ENCODE measurements at regions not wholly inside any gene's neighbourhood (a gene's known extent, or its start where the extent isn't known, plus 50 kb on each side); places are given as distances from the start of the nearest gene placed in this dataset.
"Not testable (repeated sequence)": the region's sequence is repeated elsewhere in the genome, so short reads cannot be mapped to it uniquely, and the experiment has no call there.

- not testable (repeated sequence) for DNase-seq
Measured at GRCh38 chr18:22828583-22828982, 104.5 kb upstream of the RBBP8 start.

DNA sequence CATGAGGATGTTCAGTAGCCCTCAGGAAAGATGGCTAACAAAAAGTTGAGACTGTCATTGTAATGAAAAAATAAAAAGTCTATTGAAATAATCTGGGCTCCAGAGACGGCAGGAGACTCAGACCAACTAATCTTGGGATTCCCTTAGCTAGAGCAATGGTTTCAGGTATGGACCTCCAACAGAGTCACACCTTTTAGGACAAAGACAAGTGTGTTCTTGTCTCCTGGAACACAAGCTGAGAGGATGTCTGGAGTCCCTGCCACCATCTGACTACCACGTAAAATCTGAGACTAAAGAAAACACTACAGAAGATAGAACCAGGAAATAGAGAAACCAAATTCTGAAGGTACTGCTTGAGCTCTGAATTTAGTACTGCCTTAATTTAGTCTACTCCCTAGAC is 103.3 kb upstream of the RBBP8 start:
- DNase-seq: no peak

DNA sequence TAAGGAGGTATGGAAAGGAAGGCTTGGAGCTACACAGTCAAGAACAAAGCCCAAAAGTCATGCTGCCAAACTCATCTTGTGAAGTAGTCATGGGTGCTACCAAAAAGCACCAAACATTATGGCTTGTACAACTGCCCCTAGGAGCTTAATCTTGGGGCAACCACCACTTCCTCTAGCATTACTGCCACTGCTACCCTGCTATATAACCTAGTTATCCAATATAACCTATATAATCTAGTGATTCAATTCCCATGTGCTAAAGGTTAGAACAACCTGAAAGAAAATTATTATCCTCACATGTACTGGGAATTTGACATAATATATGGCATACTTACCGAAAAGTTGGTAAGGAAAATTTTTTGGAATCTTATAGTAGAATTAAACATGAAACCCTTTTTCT is 102.6 kb upstream of the RBBP8 start:
- no peak for DNase-seq

GRCh38 chr18:22831441-22831904 is 101.7 kb upstream of the RBBP8 start:
- no peak for DNase-seq

- DNase-seq: no peak
Measured at GRCh38 chr18:22836932-22837331, 96.2 kb upstream of the RBBP8 start.

GRCh38 chr18:22838221-22838620 is 94.9 kb upstream of the RBBP8 start:
- no peak for DNase-seq

DNA sequence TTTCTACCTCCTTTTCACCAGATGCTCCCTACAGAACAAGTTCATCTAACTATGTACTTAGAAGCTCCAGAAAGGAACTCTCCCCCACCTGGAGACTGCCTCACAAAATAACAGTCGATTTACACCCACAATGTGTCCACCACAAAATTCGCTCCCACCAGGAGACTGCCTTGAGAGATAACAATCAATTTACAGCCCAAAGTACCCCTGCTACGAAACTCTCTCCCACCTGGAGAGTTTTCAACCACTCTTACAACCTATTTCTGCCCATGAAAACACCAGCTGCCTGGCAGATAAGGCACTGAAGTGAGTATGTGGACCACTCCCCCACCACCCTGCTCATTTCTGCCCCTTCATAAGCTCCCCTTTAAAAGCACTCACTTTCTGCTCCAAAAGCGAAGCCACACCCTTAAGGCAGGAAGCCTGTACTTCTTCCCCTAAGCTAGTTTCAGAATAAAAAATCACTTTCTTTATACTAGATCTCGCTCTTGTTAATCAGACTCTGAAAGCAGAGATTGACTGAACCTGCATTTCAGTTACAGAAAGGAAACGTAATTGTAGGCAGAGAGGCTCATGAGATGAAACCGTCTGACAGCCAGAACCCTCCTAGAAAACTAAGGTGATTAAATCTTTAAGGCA is 94.4 kb upstream of the RBBP8 start:
- no peak for DNase-seq

GRCh38 chr18:22839340-22839821 is 93.7 kb upstream of the RBBP8 start:
- DNase-seq: no peak

GRCh38 chr18:22840606-22841144 is 92.5 kb upstream of the RBBP8 start:
- DNase-seq: no peak

- DNase-seq: no peak
Measured at GRCh38 chr18:22841840-22842239, 91.3 kb upstream of the RBBP8 start.

DNA sequence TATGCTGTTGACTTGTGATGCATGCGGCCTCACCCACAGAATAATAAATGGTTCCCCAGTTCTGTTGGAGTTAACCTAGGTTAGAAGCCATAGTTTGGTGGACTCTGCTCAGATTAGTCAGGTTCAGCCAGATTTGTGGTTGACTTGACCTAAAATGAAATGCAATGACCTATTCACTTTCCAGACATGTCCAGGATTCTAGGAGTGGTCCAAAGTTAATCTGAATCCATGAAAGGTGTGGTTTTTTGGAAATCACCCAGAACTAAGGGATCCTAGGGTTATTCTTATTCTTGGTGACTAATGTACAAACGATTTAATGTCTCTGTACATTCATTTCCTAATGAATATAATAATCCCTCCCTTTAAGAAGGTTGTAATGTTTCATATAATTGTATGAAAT is 88.9 kb upstream of the RBBP8 start:
- no peak for DNase-seq

GRCh38 chr18:22844628-22845027 is 88.5 kb upstream of the RBBP8 start:
- no peak for DNase-seq

DNA sequence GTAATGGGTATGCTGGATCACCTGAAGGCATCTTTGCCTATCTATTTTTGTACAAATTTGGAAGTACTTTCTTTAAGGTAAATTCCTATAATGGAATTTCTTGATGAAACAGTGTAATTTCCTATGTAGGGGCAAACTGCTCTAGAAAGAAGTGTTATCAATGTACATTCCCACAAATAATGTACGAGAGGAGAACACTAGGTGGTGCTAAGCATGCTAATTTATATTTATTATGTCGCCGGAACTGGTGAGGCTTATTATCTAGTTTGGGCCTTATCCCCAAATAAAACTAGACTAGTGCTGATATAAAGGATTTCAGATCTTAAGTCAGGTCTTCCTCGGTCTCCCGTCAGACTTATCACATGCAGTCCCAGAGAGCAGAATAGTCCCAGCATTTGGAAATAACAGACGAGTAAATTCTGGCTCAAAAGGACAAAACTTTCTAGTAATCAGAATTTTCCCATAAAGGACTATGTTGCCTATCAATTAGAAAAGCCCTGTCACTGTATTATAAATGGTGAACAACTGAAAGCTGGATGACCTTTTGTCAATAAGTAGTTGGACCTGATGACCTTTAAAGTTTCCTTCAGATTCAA is 86.9 kb upstream of the RBBP8 start:
- peak; percentile 32 for DNase-seq

- no peak for DNase-seq
Measured at GRCh38 chr18:22846697-22847096, 86.4 kb upstream of the RBBP8 start.

- no peak for DNase-seq
Measured at GRCh38 chr18:22847392-22847791, 85.7 kb upstream of the RBBP8 start.

DNA sequence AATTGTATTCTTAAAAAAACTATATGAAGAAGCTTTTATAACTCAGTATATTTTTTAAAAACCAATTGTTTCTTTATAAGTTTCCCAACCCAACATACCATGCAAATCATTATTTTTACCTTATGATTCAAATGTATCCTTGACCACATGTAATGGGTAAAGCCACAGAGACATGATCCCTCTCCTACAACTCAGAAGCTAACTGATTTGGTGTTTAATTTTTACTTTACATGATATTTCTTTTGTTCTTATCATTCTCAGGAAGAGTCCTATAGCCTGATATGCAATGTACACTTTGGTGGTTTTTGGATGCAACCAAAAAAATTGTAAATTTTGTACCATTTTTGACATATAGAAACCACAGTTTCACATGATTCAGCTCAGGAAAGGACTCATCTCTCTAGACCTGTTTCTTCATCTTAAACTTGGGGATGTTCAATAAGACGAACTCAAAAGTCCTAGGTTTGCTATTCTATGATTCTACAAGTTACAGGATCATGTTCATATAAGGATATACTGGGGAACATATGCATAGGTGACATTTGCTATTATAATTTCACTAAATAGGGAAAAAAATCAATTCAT is 85.2 kb upstream of the RBBP8 start:
- no peak for DNase-seq

DNA sequence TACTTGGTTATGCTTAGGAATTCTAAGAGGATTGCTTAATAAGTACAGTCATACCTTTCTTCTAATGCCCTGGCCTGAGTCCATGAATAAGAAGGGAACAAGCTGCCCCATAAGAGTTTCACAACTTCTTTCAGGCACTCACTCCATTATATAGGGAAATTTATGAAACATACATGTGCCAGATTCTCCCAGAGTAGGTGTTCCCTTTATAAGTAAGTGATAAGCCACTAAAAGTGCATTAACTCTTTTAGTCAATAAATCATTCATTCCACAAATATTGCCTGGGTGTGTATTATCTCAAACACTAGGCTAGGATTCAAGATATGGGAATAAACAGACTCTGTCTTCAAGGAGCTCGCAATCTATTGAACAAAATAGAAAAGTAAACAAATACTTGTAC is 84.5 kb upstream of the RBBP8 start:
- no peak for DNase-seq

- DNase-seq: no peak
Measured at GRCh38 chr18:22856870-22857269, 76.3 kb upstream of the RBBP8 start.

DNA sequence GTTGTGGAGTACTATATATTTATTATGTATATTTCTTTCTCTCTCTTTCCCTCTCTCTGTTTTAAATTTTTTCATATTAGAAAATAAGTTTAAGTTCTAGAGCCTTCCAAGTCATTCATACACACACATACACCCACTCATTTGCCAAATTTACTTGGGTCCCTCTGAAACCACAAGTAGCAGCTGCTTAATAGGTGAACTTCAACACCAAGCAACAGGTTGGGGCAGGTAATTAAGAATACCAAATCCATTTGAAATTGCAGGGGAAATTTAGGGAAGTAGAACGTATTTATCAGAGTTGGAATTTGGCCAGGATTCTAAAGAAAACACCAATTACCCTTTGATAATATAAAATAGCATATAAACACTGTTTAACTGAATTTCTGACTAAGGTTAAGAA is 75.0 kb upstream of the RBBP8 start:
- no peak for DNase-seq

DNA sequence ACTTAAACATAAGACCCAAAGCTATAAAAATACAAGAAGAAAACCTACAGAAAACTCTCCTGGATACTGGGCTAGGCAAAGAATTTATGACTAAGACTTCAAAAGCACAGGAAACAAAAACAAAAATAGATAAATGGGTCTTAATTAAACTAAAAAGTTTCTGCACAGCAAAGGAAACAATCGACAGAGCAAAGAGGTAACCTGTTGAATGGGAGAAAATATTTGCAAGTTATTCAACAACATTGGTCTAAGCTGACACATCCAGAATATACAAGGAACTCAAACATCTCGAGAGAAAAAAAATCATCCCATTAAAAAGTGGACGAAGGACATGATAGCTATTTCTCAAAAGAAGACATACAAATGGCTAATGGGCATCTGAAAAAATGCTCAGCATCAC is 72.3 kb upstream of the RBBP8 start:
- no peak for DNase-seq

DNA sequence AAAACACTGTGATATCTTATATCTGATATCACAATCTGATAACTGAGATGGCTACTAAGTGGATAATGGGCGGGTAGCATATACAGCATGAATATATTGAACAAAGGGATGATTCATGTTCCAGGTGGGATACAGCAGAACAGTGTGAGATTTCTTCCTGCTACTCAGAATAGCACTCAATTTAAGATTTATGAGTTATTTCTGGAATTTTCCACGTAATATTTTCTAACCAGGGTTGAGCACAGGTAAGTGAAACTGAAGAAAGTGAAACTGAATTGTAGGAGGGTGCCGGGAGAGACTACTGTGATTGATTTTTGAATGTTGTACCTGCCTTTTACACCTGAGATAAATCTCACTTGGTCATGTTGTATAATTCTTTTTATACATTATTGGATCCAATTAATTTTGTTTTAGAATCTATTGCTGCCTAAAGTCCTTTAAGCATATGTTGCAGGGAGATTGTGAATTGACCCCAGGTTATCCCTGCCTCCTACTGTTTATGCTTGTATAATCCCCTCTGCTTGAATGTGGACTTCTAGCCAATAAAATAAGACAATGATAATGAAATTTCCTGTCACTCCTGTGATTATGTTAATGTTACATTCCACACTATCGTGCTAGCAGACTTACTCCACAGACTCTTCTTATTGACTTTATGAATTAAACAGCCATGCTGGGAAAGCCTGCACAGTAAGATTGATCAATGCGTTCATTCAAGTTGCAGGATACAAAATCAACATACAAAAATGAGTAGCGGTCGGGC is 67.6 kb upstream of the RBBP8 start:
- DNase-seq: no peak

DNA sequence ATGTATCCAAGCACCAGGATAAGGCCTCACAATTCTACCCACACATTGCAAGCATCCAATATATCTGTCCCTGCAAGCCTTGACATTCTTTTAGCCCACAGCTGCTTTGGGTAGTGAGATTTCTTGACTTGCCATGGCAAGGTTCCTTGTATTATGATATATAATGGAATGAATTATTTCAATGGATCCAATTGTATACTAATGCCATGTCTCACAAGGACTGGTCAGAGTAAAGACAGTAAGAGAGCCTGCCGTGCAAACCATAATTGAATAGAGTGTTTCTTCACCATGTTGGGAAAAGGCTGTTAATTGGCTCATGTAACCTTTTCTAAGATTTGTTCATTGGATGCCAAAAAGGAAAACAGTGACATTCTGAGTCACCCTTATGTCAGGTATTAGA is 64.3 kb upstream of the RBBP8 start:
- no peak for DNase-seq

DNA sequence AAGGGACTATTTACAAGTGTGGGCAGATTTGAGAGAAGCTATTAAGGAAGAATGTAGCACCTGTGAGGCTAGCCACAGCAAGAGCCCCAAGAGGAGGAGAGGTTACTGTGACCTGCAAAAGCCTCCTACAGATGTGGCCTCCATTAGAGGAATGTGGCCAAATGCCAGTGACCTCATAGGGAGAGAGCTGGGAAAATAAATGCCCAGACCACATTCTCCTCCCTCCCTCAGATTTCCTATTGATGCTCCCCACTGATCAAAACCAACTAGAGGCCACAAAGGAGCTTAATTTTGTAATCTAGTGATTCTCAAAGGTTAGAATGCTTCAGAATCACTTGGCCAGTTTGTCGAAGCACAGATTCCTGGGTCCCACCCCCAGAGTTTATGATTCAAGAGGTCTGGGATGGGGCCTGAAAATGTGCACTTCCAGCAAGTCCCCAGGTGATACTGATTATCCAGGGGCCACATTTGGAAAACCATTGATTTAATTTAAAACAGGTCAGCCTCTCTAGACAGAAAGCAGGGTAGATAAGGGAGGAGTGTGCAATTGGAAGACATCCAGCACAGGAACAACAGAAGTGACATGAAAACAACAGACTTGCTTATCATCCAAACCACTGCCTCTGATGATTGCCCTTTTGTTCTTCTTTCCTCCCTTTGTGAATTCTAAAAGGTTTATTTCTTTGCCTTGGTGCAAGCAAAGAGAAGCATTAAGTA is 61.2 kb upstream of the RBBP8 start:
- no peak for DNase-seq

Measured in NCI-H526 treated with DMSO at 0.1 percent for 48 hours (cell line).